HG02981 (cell line): ENCODE measurements at regions not wholly inside any gene's neighbourhood (a gene's known extent, or its start where the extent isn't known, plus 50 kb on each side); places are given as distances from the start of the nearest gene placed in this dataset.

Experiments used
- ATAC-seq: cut with Tn5 transposase; IDR thresholded peaks from one replicate; pipeline ENCODE4 v1.9.1; 2021; ENCODE audit warnings: mild to moderate bottlenecking, moderate library complexity; ENCODE audit not compliant: unreplicated experiment

GRCh38 chr17:27973258-27974044, 69.0 kb upstream of the NLK start:
- ATAC-seq = no peak

GRCh38 chr17:27974045-27974436, 68.4 kb upstream of the NLK start:
- no peak for ATAC-seq

GRCh38 chr17:27974531-27975145, 67.8 kb upstream of the NLK start:
- ATAC-seq = no peak

GRCh38 chr17:27975146-27976011, 67.1 kb upstream of the NLK start:
- ATAC-seq = no peak

GRCh38 chr17:27976331-27976730, 66.1 kb upstream of the NLK start:
- no peak for ATAC-seq

GRCh38 chr17:27977751-27978688, 64.5 kb upstream of the NLK start:
- ATAC-seq = no peak

GRCh38 chr17:27978689-27979175, 63.7 kb upstream of the NLK start:
- ATAC-seq = no peak

GRCh38 chr17:27980043-27980442, 62.4 kb upstream of the NLK start:
- ATAC-seq = no peak

GRCh38 chr17:27981978-27982377, 60.5 kb upstream of the NLK start:
- ATAC-seq = no peak

- ATAC-seq = no peak
Measured at GRCh38 chr17:27982688-27983087, 59.8 kb upstream of the NLK start.

GRCh38 chr17:27983853-27984252, 58.6 kb upstream of the NLK start:
- ATAC-seq = no peak

GRCh38 chr17:27984404-27984803, 58.1 kb upstream of the NLK start:
- ATAC-seq = no peak

- no peak for ATAC-seq
Measured at GRCh38 chr17:27984816-27985215, 57.7 kb upstream of the NLK start.

GRCh38 chr17:27985306-27985705, 57.2 kb upstream of the NLK start:
- ATAC-seq = no peak

- no peak for ATAC-seq
Measured at GRCh38 chr17:27985736-27986399, 56.6 kb upstream of the NLK start.

- ATAC-seq = no peak
Measured at GRCh38 chr17:27986805-27987684, 55.4 kb upstream of the NLK start.

GRCh38 chr17:27989046-27989445, 53.4 kb upstream of the NLK start:
- no peak for ATAC-seq

GRCh38 chr17:27990100-27990499, 52.4 kb upstream of the NLK start:
- ATAC-seq = no peak

GRCh38 chr17:27990979-27991378, 51.5 kb upstream of the NLK start:
- ATAC-seq = no peak
